ENCODE measurements at regions not wholly inside any gene's neighbourhood (a gene's known extent, or its start where the extent isn't known, plus 50 kb on each side); places are given as distances from the start of the nearest gene placed in this dataset.
"Not testable (repeated sequence)": the region's sequence is repeated elsewhere in the genome, so short reads cannot be mapped to it uniquely, and the experiment has no call there.

DNA sequence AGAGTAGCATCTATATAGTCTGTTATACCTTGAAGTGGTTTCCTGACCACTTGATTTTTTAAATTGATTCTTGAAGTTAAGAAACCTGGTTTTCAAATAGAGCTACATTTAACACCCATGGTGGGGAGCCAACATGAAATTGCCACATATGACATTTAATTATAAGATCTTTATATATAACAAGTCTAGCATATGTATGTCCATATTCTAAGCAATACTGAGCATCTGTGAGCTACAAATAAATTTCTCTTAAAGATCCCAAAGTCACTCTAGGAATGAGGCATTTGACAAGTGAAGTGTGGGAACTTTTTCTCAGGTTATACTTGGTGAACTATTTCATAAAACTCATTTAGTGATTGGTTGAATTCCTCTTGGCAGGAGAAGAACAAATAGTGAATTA is 132.5 kb downstream of the RPL10L start:
- no TSS peak for BruUV-seq (replicated peaks)
- CTCF ChIA-PET, result no interaction called here

DNA sequence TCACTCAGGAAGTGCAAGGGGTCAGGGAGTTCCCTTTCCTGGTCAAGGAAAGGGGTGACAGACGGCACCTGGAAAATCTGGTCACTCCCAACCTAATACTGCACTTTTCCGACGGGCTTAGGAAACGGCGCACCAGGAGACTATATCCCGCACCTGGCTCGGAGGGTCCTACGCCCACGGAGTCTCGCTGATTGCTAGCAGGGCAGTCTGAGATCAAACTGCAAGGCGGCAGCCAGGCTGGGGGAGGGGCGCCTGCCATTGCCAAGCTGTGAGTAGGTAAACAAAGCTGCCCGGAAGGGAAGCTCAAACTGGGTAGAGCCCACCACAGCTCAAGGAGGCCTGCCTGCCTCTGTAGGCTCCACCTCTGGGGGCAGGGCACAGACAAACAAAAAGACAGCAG is 142.8 kb downstream of the RPL10L start:
- POLR2A ChIA-PET (ENCODE audit: low non-redundant PET); H3K4me1 ChIP-seq (ENCODE audit: insufficient read depth, low read length, poor library complexity, severe bottlenecking); intact Hi-C loops (cut with micrococcal nuclease; ENCODE audit: unreplicated experiment); CTCF ChIA-PET; H3K36me3 ChIP-seq (ENCODE audit: insufficient read depth, low read length, poor library complexity, severe bottlenecking); H3K4me3 ChIP-seq (ENCODE audit: low read depth, low read length, poor library complexity, severe bottlenecking); DNase-seq (ENCODE audit: low spot score); H3K27ac ChIP-seq (ENCODE audit: low read depth, low read length, poor library complexity, severe bottlenecking); H3K9me3 ChIP-seq (ENCODE audit: low read depth, low read length, poor library complexity, severe bottlenecking); BruUV-seq (replicated peaks); H3K27me3 ChIP-seq (replicated peaks; ENCODE audit: insufficient read depth, low read depth, low read length, poor library complexity): not testable (repeated sequence)

More for the DNA sequence above, 132.5 kb downstream of the RPL10L start:
- H3K36me3 ChIP-seq (ENCODE audit: insufficient read depth, low read length, poor library complexity, severe bottlenecking), result no peaks in the 10 kb centered on the region
- H3K27me3 ChIP-seq (replicated peaks; ENCODE audit: insufficient read depth, low read depth, low read length, poor library complexity), result no peaks in the 10 kb centered on the region
- no peaks in the 10 kb centered on the region for H3K4me1 ChIP-seq (ENCODE audit: insufficient read depth, low read length, poor library complexity, severe bottlenecking)
- intact Hi-C loops (cut with micrococcal nuclease; ENCODE audit: unreplicated experiment), result no loop called here
- POLR2A ChIA-PET (ENCODE audit: low non-redundant PET), result no interaction called here
- no peak overlapping the region for H3K27ac ChIP-seq (ENCODE audit: low read depth, low read length, poor library complexity, severe bottlenecking)
- no peak for DNase-seq (ENCODE audit: low spot score)
- no peak for TF ChIP-seq CTCF (conservative IDR thresholded peaks at IDR 0.05; ENCODE audit: low read depth, low read length)
- TF ChIP-seq EZH2 (IDR thresholded peaks at IDR 0.05; ENCODE audit: borderline replicate concordance, low read depth, low read length, poor library complexity, severe bottlenecking), result no peak
- no peaks in the 10 kb centered on the region for H3K9me3 ChIP-seq (ENCODE audit: low read depth, low read length, poor library complexity, severe bottlenecking)
- H3K4me3 ChIP-seq (ENCODE audit: low read depth, low read length, poor library complexity, severe bottlenecking), result no peak overlapping the region

GRCh38 chr14:46499521-46499920 is 152.1 kb downstream of the RPL10L start:
- no peaks in the 10 kb centered on the region for H3K27me3 ChIP-seq (replicated peaks; ENCODE audit: insufficient read depth, low read depth, low read length, poor library complexity)
- no peak for TF ChIP-seq CTCF (conservative IDR thresholded peaks at IDR 0.05; ENCODE audit: low read depth, low read length)
- no peak for TF ChIP-seq EZH2 (IDR thresholded peaks at IDR 0.05; ENCODE audit: borderline replicate concordance, low read depth, low read length, poor library complexity, severe bottlenecking)
- ChIA-PET POLR2A (ENCODE audit: low non-redundant PET) (no interaction called here), CTCF (no interaction called here)
- no TSS peak for BruUV-seq (replicated peaks)
- intact Hi-C loops (cut with micrococcal nuclease; ENCODE audit: unreplicated experiment), result no loop called here
- no peaks in the 10 kb centered on the region for H3K36me3 ChIP-seq (ENCODE audit: insufficient read depth, low read length, poor library complexity, severe bottlenecking)
- no peaks in the 10 kb centered on the region for H3K4me1 ChIP-seq (ENCODE audit: insufficient read depth, low read length, poor library complexity, severe bottlenecking)
- H3K27ac ChIP-seq (ENCODE audit: low read depth, low read length, poor library complexity, severe bottlenecking), result no peak overlapping the region
- no peaks in the 10 kb centered on the region for H3K9me3 ChIP-seq (ENCODE audit: low read depth, low read length, poor library complexity, severe bottlenecking)
- H3K4me3 ChIP-seq (ENCODE audit: low read depth, low read length, poor library complexity, severe bottlenecking), result no peak overlapping the region
- no peak for DNase-seq (ENCODE audit: low spot score)

GRCh38 chr14:46496409-46496808 is 155.2 kb downstream of the RPL10L start:
- POLR2A ChIA-PET (ENCODE audit: low non-redundant PET), result interaction anchor here (0.6 kb wide), 1 partner anchor 1060 kb away, joined by 8 read pairs; no protein-coding TSS in a partner anchor
- intact Hi-C loops (cut with micrococcal nuclease; ENCODE audit: unreplicated experiment), result no loop called here
- no peak overlapping the region for H3K27ac ChIP-seq (ENCODE audit: low read depth, low read length, poor library complexity, severe bottlenecking)

More at GRCh38 chr14:46496409-46496808, 155.2 kb downstream of the RPL10L start:
- no peaks in the 10 kb centered on the region for H3K27me3 ChIP-seq (replicated peaks; ENCODE audit: insufficient read depth, low read depth, low read length, poor library complexity)
- H3K4me3 ChIP-seq (ENCODE audit: low read depth, low read length, poor library complexity, severe bottlenecking), result no peak overlapping the region
- H3K4me1 ChIP-seq (ENCODE audit: insufficient read depth, low read length, poor library complexity, severe bottlenecking), result no peaks in the 10 kb centered on the region
- H3K9me3 ChIP-seq (ENCODE audit: low read depth, low read length, poor library complexity, severe bottlenecking), result no peaks in the 10 kb centered on the region
- no peaks in the 10 kb centered on the region for H3K36me3 ChIP-seq (ENCODE audit: insufficient read depth, low read length, poor library complexity, severe bottlenecking)
- CTCF ChIA-PET, result no interaction called here
- TF ChIP-seq CTCF (conservative IDR thresholded peaks at IDR 0.05; ENCODE audit: low read depth, low read length) (no peak), EZH2 (IDR thresholded peaks at IDR 0.05; ENCODE audit: borderline replicate concordance, low read depth, low read length, poor library complexity, severe bottlenecking) (no peak)
- BruUV-seq (replicated peaks), result no TSS peak
- no peak for DNase-seq (ENCODE audit: low spot score)

Measured in A673 (cell line).